ENCODE measurements at regions not wholly inside any gene's neighbourhood (a gene's known extent, or its start where the extent isn't known, plus 50 kb on each side); places are given as distances from the start of the nearest gene placed in this dataset.

- intact Hi-C loops (cut with DNase I): no loop called here
- ATAC-seq: no peak
- DNase-seq: no peak
- WGBS (ENCODE audit: insufficient coverage, low coverage, low lambda C conversion rate, missing lambda C conversion rate): 44% methylated on average over 7 of the region's 7 CpGs
- H3K4me3 ChIP-seq: no peak overlapping the region
- no peak for TF ChIP-seq POLR2A (IDR thresholded peaks at IDR 0.05)
- TF ChIP-seq, protein P1, sequence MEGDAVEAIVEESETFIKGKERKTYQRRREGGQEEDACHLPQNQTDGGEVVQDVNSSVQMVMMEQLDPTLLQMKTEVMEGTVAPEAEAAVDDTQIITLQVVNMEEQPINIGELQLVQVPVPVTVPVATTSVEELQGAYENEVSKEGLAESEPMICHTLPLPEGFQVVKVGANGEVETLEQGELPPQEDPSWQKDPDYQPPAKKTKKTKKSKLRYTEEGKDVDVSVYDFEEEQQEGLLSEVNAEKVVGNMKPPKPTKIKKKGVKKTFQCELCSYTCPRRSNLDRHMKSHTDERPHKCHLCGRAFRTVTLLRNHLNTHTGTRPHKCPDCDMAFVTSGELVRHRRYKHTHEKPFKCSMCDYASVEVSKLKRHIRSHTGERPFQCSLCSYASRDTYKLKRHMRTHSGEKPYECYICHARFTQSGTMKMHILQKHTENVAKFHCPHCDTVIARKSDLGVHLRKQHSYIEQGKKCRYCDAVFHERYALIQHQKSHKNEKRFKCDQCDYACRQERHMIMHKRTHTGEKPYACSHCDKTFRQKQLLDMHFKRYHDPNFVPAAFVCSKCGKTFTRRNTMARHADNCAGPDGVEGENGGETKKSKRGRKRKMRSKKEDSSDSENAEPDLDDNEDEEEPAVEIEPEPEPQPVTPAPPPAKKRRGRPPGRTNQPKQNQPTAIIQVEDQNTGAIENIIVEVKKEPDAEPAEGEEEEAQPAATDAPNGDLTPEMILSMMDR (IDR thresholded peaks at IDR 0.05): no peak
- no peaks in the 10 kb centered on the region for H3K27me3 ChIP-seq
- H3K4me1 ChIP-seq: no peaks in the 10 kb centered on the region
- no peaks in the 10 kb centered on the region for H3K36me3 ChIP-seq
- H3K27ac ChIP-seq: no peak overlapping the region
- H3K9me3 ChIP-seq: no peaks in the 10 kb centered on the region
Measured at GRCh38 chr4:103774326-103774825, 54.6 kb upstream of the TACR3 start.

DNA sequence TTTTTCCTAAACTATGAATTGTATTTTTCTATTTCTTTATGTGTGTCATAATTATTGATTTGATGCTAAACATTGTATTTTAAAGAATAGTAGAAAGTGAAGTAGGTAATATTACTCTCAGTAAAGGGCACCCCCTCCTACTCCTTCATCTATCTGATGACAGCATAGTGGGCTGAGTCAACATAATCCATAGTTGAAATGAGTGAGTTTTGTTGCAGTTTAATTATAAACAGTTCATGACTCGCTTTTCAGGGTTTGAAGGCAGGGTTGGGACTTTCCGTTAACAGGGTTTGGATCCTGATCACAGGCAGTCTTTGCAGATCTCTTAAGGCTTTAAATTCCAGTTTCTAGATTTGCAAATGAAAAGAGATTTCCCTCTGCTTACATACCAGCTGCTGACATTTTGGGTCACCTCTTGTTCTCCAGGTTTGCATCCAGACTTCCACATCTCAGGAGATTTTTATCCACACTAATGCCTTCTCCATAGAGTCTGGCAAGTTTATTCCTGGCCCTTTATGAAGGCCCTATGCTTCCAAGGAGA is 54.0 kb upstream of the TACR3 start:
- no peak for TF ChIP-seq POLR2A (IDR thresholded peaks at IDR 0.05)
- TF ChIP-seq, protein P1 (IDR thresholded peaks at IDR 0.05): no peak

More for the DNA sequence above, 54.0 kb upstream of the TACR3 start:
- ATAC-seq (no peak), DNase-seq (no peak)
- Histone ChIP-seq H3K4me3 (no peak overlapping the region), H3K27ac (no peak overlapping the region), H3K9me3 (no peaks in the 10 kb centered on the region), H3K4me1 (no peaks in the 10 kb centered on the region), H3K36me3 (no peaks in the 10 kb centered on the region), H3K27me3 (no peaks in the 10 kb centered on the region)
- intact Hi-C loops (cut with DNase I): no loop called here
- WGBS (ENCODE audit: insufficient coverage, low coverage, low lambda C conversion rate, missing lambda C conversion rate): 33% methylated on average over 1 of the region's 2 CpGs

Small RNA genes in the stretch of these regions (small RNA-seq; reads per million reads assigned to genes)
- 0 reads per million in 2 experiments for gene RNU6-635P
